ENCODE measurements at regions not wholly inside any gene's neighbourhood (a gene's known extent, or its start where the extent isn't known, plus 50 kb on each side); places are given as distances from the start of the nearest gene placed in this dataset.

DNA sequence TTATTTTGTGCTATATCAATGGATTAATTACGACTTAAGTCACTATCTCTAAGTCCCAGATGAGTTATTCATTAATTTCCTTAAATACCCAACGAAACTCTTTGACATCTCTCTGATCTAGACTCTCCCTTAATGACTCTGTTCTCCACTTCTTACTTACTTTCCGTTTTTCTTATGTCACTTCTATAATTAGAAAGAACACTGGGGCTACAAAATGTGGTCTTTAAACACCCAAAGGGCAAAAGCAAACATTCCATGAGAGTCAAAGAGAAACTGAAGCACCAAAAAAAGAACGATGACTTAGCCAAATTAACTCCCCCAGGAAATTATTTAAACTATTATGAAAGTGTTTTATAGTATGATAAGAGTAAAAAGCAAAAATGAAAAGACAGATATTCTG, 166.4 kb upstream of the UBE2E2 start:
- H3K4me2 ChIP-seq (ENCODE audit: low read length): no peak overlapping the region
- no peak overlapping the region for H2BK5ac ChIP-seq (ENCODE audit: low read depth, low read length, poor library complexity)
- no peaks in the 10 kb centered on the region for H3K36me3 ChIP-seq (ENCODE audit: control insufficient read depth in 1 of 2, insufficient read depth in 2 of 2, low read length in 2 of 2)
- H4K8ac ChIP-seq (ENCODE audit: low read depth, low read length): no peak overlapping the region
- H2AFZ ChIP-seq (ENCODE audit: insufficient read depth, low read length, poor library complexity): no peak overlapping the region
- H3K27me3 ChIP-seq (ENCODE audit: insufficient read depth, low read length): no peaks in the 10 kb centered on the region
- H3K79me2 ChIP-seq (ENCODE audit: control insufficient read depth, insufficient read depth, low read length, poor library complexity): no peaks in the 10 kb centered on the region
- H3K18ac ChIP-seq (ENCODE audit: low read length): no peak overlapping the region
- H3K9ac ChIP-seq (ENCODE audit: low read length): no peak overlapping the region
- no peak for DNase-seq
- H3K14ac ChIP-seq (ENCODE audit: low read length): no peak overlapping the region
- no peak overlapping the region for H3K23ac ChIP-seq (ENCODE audit: low read length)
- no peak overlapping the region for H4K91ac ChIP-seq (ENCODE audit: low read depth, low read length)
- H3K4me3 ChIP-seq (ENCODE audit: low read depth, low read length): no peak overlapping the region
- peaks cover 3% of the 10 kb centered on the region for H3K79me1 ChIP-seq (ENCODE audit: low read length)
- WGBS (ENCODE audit: extremely low coverage, insufficient coverage, insufficient read length): no CpG with 5 or more reads among the region's 4 CpGs
- H2BK12ac ChIP-seq (ENCODE audit: low read length): no peak overlapping the region
- H2AK5ac ChIP-seq (ENCODE audit: low read length): no peak overlapping the region
- no peak overlapping the region for H2BK120ac ChIP-seq (ENCODE audit: insufficient read depth, low read length, poor library complexity)
- no peak overlapping the region for H3K27ac ChIP-seq (ENCODE audit: low read depth, low read length)
- H3K9me3 ChIP-seq (ENCODE audit: insufficient read depth, low read depth, low read length): no peaks in the 10 kb centered on the region
- H3K4me1 ChIP-seq (ENCODE audit: control insufficient read depth in 1 of 2, insufficient read depth in 2 of 2, low read length in 2 of 2): peaks cover 4 to 5% of the 10 kb centered on the region in 2 experiments
- H4K12ac ChIP-seq (ENCODE audit: low read depth, low read length): no peak overlapping the region
- no peak overlapping the region for H3K4ac ChIP-seq (ENCODE audit: low read depth, low read length)

- no peak overlapping the region for H3K18ac ChIP-seq (ENCODE audit: low read length)
- no peak overlapping the region for H2BK120ac ChIP-seq (ENCODE audit: insufficient read depth, low read length, poor library complexity)
- H3K27ac ChIP-seq (ENCODE audit: low read depth, low read length): no peak overlapping the region
- no peak overlapping the region for H4K91ac ChIP-seq (ENCODE audit: low read depth, low read length)
- H3K27me3 ChIP-seq (ENCODE audit: insufficient read depth, low read length): no peaks in the 10 kb centered on the region
- DNase-seq: no peak
- no peaks in the 10 kb centered on the region for H3K36me3 ChIP-seq (ENCODE audit: control insufficient read depth in 1 of 2, insufficient read depth in 2 of 2, low read length in 2 of 2)
- no peak overlapping the region for H3K14ac ChIP-seq (ENCODE audit: low read length)
- no peak overlapping the region for H2BK5ac ChIP-seq (ENCODE audit: low read depth, low read length, poor library complexity)
- H3K9me3 ChIP-seq (ENCODE audit: insufficient read depth, low read depth, low read length): no peaks in the 10 kb centered on the region
- H3K4me3 ChIP-seq (ENCODE audit: low read depth, low read length): no peak overlapping the region
- no peak overlapping the region for H2AFZ ChIP-seq (ENCODE audit: insufficient read depth, low read length, poor library complexity)
- H3K4ac ChIP-seq (ENCODE audit: low read depth, low read length): no peak overlapping the region
- H4K12ac ChIP-seq (ENCODE audit: low read depth, low read length): no peak overlapping the region
- WGBS (ENCODE audit: extremely low coverage, insufficient coverage, insufficient read length): no CpG with 5 or more reads among the region's 2 CpGs
- H3K23ac ChIP-seq (ENCODE audit: low read length): no peak overlapping the region
- H3K4me1 ChIP-seq (ENCODE audit: control insufficient read depth in 1 of 2, insufficient read depth in 2 of 2, low read length in 2 of 2): peaks cover 4 to 5% of the 10 kb centered on the region in 2 experiments
- H3K79me2 ChIP-seq (ENCODE audit: control insufficient read depth, insufficient read depth, low read length, poor library complexity): no peaks in the 10 kb centered on the region
- no peak overlapping the region for H3K9ac ChIP-seq (ENCODE audit: low read length)
- H4K8ac ChIP-seq (ENCODE audit: low read depth, low read length): no peak overlapping the region
- H2AK5ac ChIP-seq (ENCODE audit: low read length): no peak overlapping the region
- H3K4me2 ChIP-seq (ENCODE audit: low read length): no peak overlapping the region
- H2BK12ac ChIP-seq (ENCODE audit: low read length): no peak overlapping the region
- peaks cover 3% of the 10 kb centered on the region for H3K79me1 ChIP-seq (ENCODE audit: low read length)
Observed at GRCh38 chr3:23038471-23038870, 164.7 kb upstream of the UBE2E2 start.

DNA sequence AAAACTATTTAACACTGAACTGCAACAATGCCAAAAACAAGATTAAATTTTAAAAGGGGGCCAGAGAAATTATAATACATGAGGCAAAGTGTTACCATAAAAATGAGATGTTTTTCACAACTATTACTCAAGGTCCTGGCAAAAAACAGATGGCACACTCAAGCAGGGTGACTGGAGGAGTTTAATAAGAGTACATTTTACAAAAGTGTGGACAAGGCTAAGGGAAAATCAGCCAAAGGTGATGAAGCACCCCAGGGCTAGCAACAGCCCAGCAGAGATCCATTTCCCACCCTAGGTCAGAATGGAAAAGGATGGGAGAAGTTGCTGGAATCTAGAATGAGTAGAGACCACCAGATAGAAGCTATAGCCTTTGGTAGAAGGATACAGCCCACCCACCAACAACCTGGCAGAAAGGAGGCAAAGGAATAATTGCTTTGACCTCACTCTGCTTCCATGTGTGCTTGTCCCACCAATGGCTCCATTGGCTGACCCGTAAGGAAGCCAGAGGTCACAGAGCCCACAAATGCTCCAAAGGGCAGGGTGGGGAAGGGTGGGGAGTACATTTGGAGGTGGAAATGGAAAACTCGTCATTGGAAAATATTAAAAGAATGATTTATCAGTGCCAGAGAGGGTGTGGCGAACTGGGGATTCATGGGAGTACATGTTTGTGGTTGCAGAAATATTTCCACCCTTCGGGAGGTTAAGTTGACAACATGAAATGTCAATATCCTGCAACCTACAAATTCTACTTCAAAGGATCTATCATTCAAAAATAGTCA, 161.0 kb upstream of the UBE2E2 start:
- Histone ChIP-seq H2BK120ac (ENCODE audit: insufficient read depth, low read length, poor library complexity) (no peak overlapping the region), H3K9me3 (ENCODE audit: insufficient read depth, low read depth, low read length) (no peaks in the 10 kb centered on the region), H3K18ac (ENCODE audit: low read length) (no peak overlapping the region), H3K4me1 (ENCODE audit: control insufficient read depth in 1 of 2, insufficient read depth in 2 of 2, low read length in 2 of 2) (no peaks in the 10 kb centered on the region), H3K36me3 (ENCODE audit: control insufficient read depth in 1 of 2, insufficient read depth in 2 of 2, low read length in 2 of 2) (no peaks in the 10 kb centered on the region), H3K4me2 (ENCODE audit: low read length) (no peak overlapping the region), H3K27ac (ENCODE audit: low read depth, low read length) (no peak overlapping the region), H4K8ac (ENCODE audit: low read depth, low read length) (no peak overlapping the region), H3K27me3 (ENCODE audit: insufficient read depth, low read length) (no peaks in the 10 kb centered on the region), H2BK12ac (ENCODE audit: low read length) (no peak overlapping the region), H4K91ac (ENCODE audit: low read depth, low read length) (no peak overlapping the region), H2AFZ (ENCODE audit: insufficient read depth, low read length, poor library complexity) (no peak overlapping the region), H3K9ac (ENCODE audit: low read length) (no peak overlapping the region), H4K12ac (ENCODE audit: low read depth, low read length) (no peak overlapping the region), H3K79me1 (ENCODE audit: low read length) (no peaks in the 10 kb centered on the region), H3K4me3 (ENCODE audit: low read depth, low read length) (no peak overlapping the region), H3K79me2 (ENCODE audit: control insufficient read depth, insufficient read depth, low read length, poor library complexity) (no peaks in the 10 kb centered on the region), H2BK5ac (ENCODE audit: low read depth, low read length, poor library complexity) (no peak overlapping the region), H3K14ac (ENCODE audit: low read length) (no peak overlapping the region), H3K23ac (ENCODE audit: low read length) (no peak overlapping the region), H3K4ac (ENCODE audit: low read depth, low read length) (no peak overlapping the region), H2AK5ac (ENCODE audit: low read length) (no peak overlapping the region)
- WGBS (ENCODE audit: extremely low coverage, insufficient coverage, insufficient read length): no CpG with 5 or more reads among the region's 4 CpGs
- no peak for DNase-seq

- Histone ChIP-seq H2AK5ac (ENCODE audit: low read length) (no peak overlapping the region), H4K91ac (ENCODE audit: low read depth, low read length) (no peak overlapping the region), H3K4me3 (ENCODE audit: low read depth, low read length) (no peak overlapping the region), H3K36me3 (ENCODE audit: control insufficient read depth in 1 of 2, insufficient read depth in 2 of 2, low read length in 2 of 2) (no peaks in the 10 kb centered on the region), H3K4me1 (ENCODE audit: control insufficient read depth in 1 of 2, insufficient read depth in 2 of 2, low read length in 2 of 2) (no peaks in the 10 kb centered on the region), H3K14ac (ENCODE audit: low read length) (no peak overlapping the region), H3K23ac (ENCODE audit: low read length) (no peak overlapping the region), H3K4me2 (ENCODE audit: low read length) (no peak overlapping the region), H3K18ac (ENCODE audit: low read length) (no peak overlapping the region), H3K4ac (ENCODE audit: low read depth, low read length) (no peak overlapping the region), H2BK120ac (ENCODE audit: insufficient read depth, low read length, poor library complexity) (no peak overlapping the region), H3K9me3 (ENCODE audit: insufficient read depth, low read depth, low read length) (no peaks in the 10 kb centered on the region), H3K9ac (ENCODE audit: low read length) (no peak overlapping the region), H2AFZ (ENCODE audit: insufficient read depth, low read length, poor library complexity) (no peak overlapping the region), H3K79me1 (ENCODE audit: low read length) (no peaks in the 10 kb centered on the region), H3K27ac (ENCODE audit: low read depth, low read length) (no peak overlapping the region), H3K27me3 (ENCODE audit: insufficient read depth, low read length) (no peaks in the 10 kb centered on the region), H2BK12ac (ENCODE audit: low read length) (no peak overlapping the region), H3K79me2 (ENCODE audit: control insufficient read depth, insufficient read depth, low read length, poor library complexity) (no peaks in the 10 kb centered on the region), H4K8ac (ENCODE audit: low read depth, low read length) (no peak overlapping the region), H2BK5ac (ENCODE audit: low read depth, low read length, poor library complexity) (no peak overlapping the region), H4K12ac (ENCODE audit: low read depth, low read length) (no peak overlapping the region)
- DNase-seq: no peak
- no CpG with 5 or more reads among the region's 1 CpG for WGBS (ENCODE audit: extremely low coverage, insufficient coverage, insufficient read length)
Observed at GRCh38 chr3:23044463-23044862, 158.7 kb upstream of the UBE2E2 start.
